ENCODE measurements at regions not wholly inside any gene's neighbourhood (a gene's known extent, or its start where the extent isn't known, plus 50 kb on each side); places are given as distances from the start of the nearest gene placed in this dataset.

DNA sequence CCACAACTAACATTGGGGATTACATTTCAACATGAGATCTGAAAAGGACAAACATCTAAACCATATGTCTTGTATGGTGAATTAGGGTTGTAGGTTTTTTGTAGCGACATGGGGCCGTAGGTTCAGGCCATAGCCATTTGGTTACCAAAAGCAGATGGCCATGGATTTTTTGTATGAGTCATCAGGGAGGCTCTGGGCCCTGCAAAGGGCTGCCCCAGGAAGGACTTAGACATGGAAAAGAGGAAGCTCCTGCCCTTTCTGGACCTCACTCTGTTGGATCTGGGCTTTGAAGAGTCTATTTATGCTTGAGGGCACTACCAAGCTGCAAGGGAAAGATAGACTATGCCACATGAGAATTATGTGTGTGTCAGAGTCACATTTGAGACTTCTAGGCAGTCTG, 89.3 kb upstream of the DHRS4 start:
- H2AK9ac ChIP-seq (replicated peaks; ENCODE audit: low read depth, low read length, poor library complexity) = no peak overlapping the region
- no peak for TF ChIP-seq MAZ (IDR thresholded peaks at IDR 0.05; ENCODE audit: borderline replicate concordance, low read depth, low read length)
- TF ChIP-seq MXI1 (IDR thresholded peaks at IDR 0.05; ENCODE audit: borderline replicate concordance, low read depth, low read length) = no peak
- no peak for TF ChIP-seq POLR2A (IDR thresholded peaks at IDR 0.05; ENCODE audit: low read depth, low read length)
- no peak for TF ChIP-seq MAFK (IDR thresholded peaks at IDR 0.05; ENCODE audit: low read depth, low read length)
- TF ChIP-seq, protein P1, sequence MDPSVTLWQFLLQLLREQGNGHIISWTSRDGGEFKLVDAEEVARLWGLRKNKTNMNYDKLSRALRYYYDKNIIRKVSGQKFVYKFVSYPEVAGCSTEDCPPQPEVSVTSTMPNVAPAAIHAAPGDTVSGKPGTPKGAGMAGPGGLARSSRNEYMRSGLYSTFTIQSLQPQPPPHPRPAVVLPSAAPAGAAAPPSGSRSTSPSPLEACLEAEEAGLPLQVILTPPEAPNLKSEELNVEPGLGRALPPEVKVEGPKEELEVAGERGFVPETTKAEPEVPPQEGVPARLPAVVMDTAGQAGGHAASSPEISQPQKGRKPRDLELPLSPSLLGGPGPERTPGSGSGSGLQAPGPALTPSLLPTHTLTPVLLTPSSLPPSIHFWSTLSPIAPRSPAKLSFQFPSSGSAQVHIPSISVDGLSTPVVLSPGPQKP (IDR thresholded peaks at IDR 0.05; ENCODE audit: borderline replicate concordance, low read depth, low read length) = no peak
- TF ChIP-seq NFE2L2 (IDR thresholded peaks at IDR 0.05; ENCODE audit: low read depth, low read length) = no peak
- TF ChIP-seq, protein P2, sequence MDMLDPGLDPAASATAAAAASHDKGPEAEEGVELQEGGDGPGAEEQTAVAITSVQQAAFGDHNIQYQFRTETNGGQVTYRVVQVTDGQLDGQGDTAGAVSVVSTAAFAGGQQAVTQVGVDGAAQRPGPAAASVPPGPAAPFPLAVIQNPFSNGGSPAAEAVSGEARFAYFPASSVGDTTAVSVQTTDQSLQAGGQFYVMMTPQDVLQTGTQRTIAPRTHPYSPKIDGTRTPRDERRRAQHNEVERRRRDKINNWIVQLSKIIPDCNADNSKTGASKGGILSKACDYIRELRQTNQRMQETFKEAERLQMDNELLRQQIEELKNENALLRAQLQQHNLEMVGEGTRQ (IDR thresholded peaks at IDR 0.05; ENCODE audit: low read depth, low read length) = no peak
- no peak for TF ChIP-seq CHD1 (IDR thresholded peaks at IDR 0.05; ENCODE audit: low read depth, low read length)
- TF ChIP-seq RCOR1 (IDR thresholded peaks at IDR 0.05; ENCODE audit: insufficient replicate concordance, low read length) = no peak
- no peak for TF ChIP-seq FOS (IDR thresholded peaks at IDR 0.05; ENCODE audit: low read depth, low read length)
- TF ChIP-seq RAD21 (IDR thresholded peaks at IDR 0.05; ENCODE audit: low read length) = no peak
- TF ChIP-seq BHLHE40 (IDR thresholded peaks at IDR 0.05; ENCODE audit: low read depth, low read length) = no peak
- no peak for TF ChIP-seq CEBPB (IDR thresholded peaks at IDR 0.05; ENCODE audit: low read depth, low read length)
- no peak for TF ChIP-seq RFX5 (IDR thresholded peaks at IDR 0.05; ENCODE audit: low read depth, low read length)
- no peak overlapping the region for H2AK5ac ChIP-seq (ENCODE audit: low read depth, low read length)
- no peak overlapping the region for H2AFZ ChIP-seq (replicated peaks; ENCODE audit: low read length, poor library complexity)
- H3K9me1 ChIP-seq (ENCODE audit: insufficient read depth, low read length) = no peaks in the 10 kb centered on the region
- H3K27ac ChIP-seq (ENCODE audit: insufficient read depth, low read length) = no peak overlapping the region
- no CpG with 5 or more reads among the region's 2 CpGs for WGBS, 2 experiments (ENCODE audit: extremely low coverage in 2 of 2, insufficient read length in 1 of 2)
- H4K8ac ChIP-seq (ENCODE audit: low read depth in 2 of 2, low read length in 2 of 2) = no peak overlapping the region
- H3K9me3 ChIP-seq (ENCODE audit: control insufficient read depth, insufficient read depth, low read length) = no peaks in the 10 kb centered on the region
- in situ Hi-C loops (cut with MboI; ENCODE audit: low sequenced_read_pairs) (no loop called here), intact Hi-C loops (cut with micrococcal nuclease) (no loop called here), dilution Hi-C loops (cut with HindIII; ENCODE audit: low sequenced_read_pairs, unreplicated experiment) (no loop called here)
- CTCF ChIA-PET = no interaction called here
- no peaks in the 10 kb centered on the region for H3K4me1 ChIP-seq (ENCODE audit: control insufficient read depth, insufficient read depth, low read length)
- H3K79me1 ChIP-seq (ENCODE audit: low read depth in 1 of 2, low read length in 2 of 2) = no peaks in the 10 kb centered on the region
- H4K91ac ChIP-seq (ENCODE audit: insufficient read depth, low read depth, low read length) = no peak overlapping the region
- no peak overlapping the region for H2BK5ac ChIP-seq (ENCODE audit: low read depth, low read length, poor library complexity, severe bottlenecking)
- H3K4me3 ChIP-seq (ENCODE audit: insufficient read depth, low read depth, low read length) = no peak overlapping the region
- no peak overlapping the region for H3K56ac ChIP-seq (ENCODE audit: extremely low read depth, insufficient read depth, low read length)
- no peak overlapping the region for H2BK20ac ChIP-seq (ENCODE audit: low read depth, low read length)
- DNase-seq (no peak), ATAC-seq (ENCODE audit: low read depth) (no peak)
- BruUV-seq (replicated peaks) = no TSS peak
- H3K23ac ChIP-seq (ENCODE audit: low read depth, low read length) = no peak overlapping the region
- no peaks in the 10 kb centered on the region for H4K20me1 ChIP-seq (ENCODE audit: insufficient read depth, low read length)
- no peak overlapping the region for H3K18ac ChIP-seq (ENCODE audit: low read depth, low read length)
- no peak overlapping the region for H4K5ac ChIP-seq (ENCODE audit: low read depth, low read length)
- H3K4me2 ChIP-seq (ENCODE audit: low read depth, low read length) = no peak overlapping the region
- no peaks in the 10 kb centered on the region for H3K27me3 ChIP-seq (ENCODE audit: control insufficient read depth, insufficient read depth, low read length)
- no peak overlapping the region for H2BK120ac ChIP-seq (ENCODE audit: low read depth, low read length)
- H3K9ac ChIP-seq (ENCODE audit: low read depth, low read length) = no peak overlapping the region
- H3K14ac ChIP-seq (replicated peaks; ENCODE audit: low read depth, low read length) = no peak overlapping the region
- H3K36me3 ChIP-seq (ENCODE audit: control insufficient read depth, insufficient read depth, low read length) = no peaks in the 10 kb centered on the region
- H3K4ac ChIP-seq (ENCODE audit: low read depth, low read length) = no peak overlapping the region
- H2BK15ac ChIP-seq (ENCODE audit: low read depth, low read length) = no peak overlapping the region
- POLR2A ChIA-PET (ENCODE audit: unreplicated experiment) = no interaction called here

All from IMR-90 (cell line).